ENCODE measurements at regions not wholly inside any gene's neighbourhood (a gene's known extent, or its start where the extent isn't known, plus 50 kb on each side); places are given as distances from the start of the nearest gene placed in this dataset.
A peak's percentile ranks its signal among the peaks of the same experiment; 100 is the strongest.

DNA sequence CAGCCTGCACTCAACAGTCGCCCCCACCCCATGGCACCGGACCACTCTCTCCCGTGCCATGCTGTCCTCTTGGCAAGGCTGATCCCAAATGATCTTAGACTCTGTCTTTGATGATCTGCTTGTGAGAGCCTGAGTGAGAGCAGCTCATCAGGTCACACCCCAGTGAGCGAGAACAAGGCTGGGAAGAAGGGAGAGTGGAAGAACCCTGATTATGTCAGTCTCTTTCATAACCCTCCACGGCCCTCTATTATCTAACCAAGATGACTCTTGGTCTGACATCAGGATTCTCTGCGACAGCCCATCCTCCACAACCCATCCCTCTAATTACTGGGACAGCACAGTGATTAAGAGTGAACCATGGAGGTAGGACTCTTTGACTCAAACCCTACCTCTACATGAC, 53.1 kb upstream of the C7orf33 start (continued):
- TF ChIP-seq, protein P1, sequence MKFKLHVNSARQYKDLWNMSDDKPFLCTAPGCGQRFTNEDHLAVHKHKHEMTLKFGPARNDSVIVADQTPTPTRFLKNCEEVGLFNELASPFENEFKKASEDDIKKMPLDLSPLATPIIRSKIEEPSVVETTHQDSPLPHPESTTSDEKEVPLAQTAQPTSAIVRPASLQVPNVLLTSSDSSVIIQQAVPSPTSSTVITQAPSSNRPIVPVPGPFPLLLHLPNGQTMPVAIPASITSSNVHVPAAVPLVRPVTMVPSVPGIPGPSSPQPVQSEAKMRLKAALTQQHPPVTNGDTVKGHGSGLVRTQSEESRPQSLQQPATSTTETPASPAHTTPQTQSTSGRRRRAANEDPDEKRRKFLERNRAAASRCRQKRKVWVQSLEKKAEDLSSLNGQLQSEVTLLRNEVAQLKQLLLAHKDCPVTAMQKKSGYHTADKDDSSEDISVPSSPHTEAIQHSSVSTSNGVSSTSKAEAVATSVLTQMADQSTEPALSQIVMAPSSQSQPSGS (IDR thresholded peaks at IDR 0.05; ENCODE audit: low read length), result peak; percentile 73
- peak; percentile 47; the same call in 1 of the 2 replicates for TF ChIP-seq EED (IDR thresholded peaks at IDR 0.05; ENCODE audit: low read depth)
- TF ChIP-seq RUNX3 (IDR thresholded peaks at IDR 0.05; ENCODE audit: low read length), result peak; percentile 68
- peak; percentile 72; the same call in 1 of the 2 replicates for TF ChIP-seq ZBED1 (IDR thresholded peaks at IDR 0.05; ENCODE audit: borderline replicate concordance)
- peak; percentile 75 for TF ChIP-seq JUNB (IDR thresholded peaks at IDR 0.05)

DNA sequence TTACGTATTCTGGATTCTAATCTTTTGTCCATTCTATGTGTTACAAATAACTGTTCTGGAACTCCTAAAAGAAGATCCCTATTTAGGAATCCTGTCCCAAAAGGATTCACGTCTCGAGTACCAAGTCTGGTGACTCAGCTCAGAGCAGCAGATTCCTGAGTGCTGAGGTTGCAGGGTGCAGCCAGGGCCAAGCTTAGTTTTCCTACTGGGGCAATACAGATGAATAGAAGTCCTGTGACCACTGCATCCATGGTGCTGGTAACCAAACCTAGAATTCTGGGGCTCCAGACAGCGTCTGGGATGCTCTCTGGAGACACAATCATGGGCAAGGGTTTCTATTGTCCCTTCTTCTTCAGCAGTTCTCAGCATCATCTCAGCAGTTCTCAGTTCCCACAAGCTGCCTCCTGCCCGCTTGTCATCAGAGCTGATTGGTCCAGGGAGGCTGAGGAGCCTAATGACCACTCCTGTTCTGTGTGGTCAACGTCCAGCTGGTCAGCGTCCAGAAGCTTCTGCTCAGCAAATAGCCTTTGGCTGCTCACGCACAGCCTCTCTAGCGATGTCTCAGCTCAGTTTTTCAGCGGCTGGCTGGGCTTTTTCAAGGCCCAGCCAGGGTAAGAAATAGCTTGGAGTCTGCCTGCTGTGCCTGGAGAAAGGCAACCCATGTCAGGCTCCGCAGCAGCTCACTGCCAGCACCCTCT, 50.4 kb upstream of the C7orf33 start:
- Histone ChIP-seq H3K4me3 (no peak overlapping the region), H3K79me2 (ENCODE audit: control insufficient read depth, insufficient read depth, low read length) (no peaks in the 10 kb centered on the region), H3K36me3 (ENCODE audit: control insufficient read depth in 2 of 2, insufficient read depth in 2 of 2, low read length in 1 of 2) (no peaks in the 10 kb centered on the region), H3K4me1 (ENCODE audit: control insufficient read depth, insufficient read depth, low read length) (peaks cover 3% of the 10 kb centered on the region; the same call in 1 of the 2 replicates), H2AFZ (ENCODE audit: control insufficient read depth, low read depth, low read length) (no peak overlapping the region), H3K9ac (ENCODE audit: control insufficient read depth, insufficient read depth, low read length) (no peak overlapping the region), H3K27ac (ENCODE audit: control insufficient read depth, insufficient read depth) (no peak overlapping the region), H3K9me3 (replicated peaks; ENCODE audit: control insufficient read depth, insufficient read depth, low read length) (no peaks in the 10 kb centered on the region), H3K27me3 (replicated peaks in 1 of 2; ENCODE audit: control insufficient read depth in 2 of 2, insufficient read depth in 2 of 2, low read length in 1 of 2) (no peaks in the 10 kb centered on the region), H4K20me1 (ENCODE audit: control insufficient read depth, insufficient read depth) (no peaks in the 10 kb centered on the region), H3K4me2 (ENCODE audit: control insufficient read depth, insufficient read depth) (no peak overlapping the region)
- ATAC-seq, result no peak
- SMC1A ChIA-PET (ENCODE audit: uncharacterized antibody, unreplicated experiment), result interaction anchor here (0.5 to 0.8 kb wide), 3 partner anchors 25 to 725 kb away, joined by 3 read pairs; no protein-coding TSS in a partner anchor
- no peak for TF ChIP-seq BCL11A (IDR thresholded peaks at IDR 0.05; ENCODE audit: low read depth, low read length)
- TF ChIP-seq SMAD5 (IDR thresholded peaks at IDR 0.05; ENCODE audit: low read depth), result no peak
- TF ChIP-seq ZZZ3 (IDR thresholded peaks at IDR 0.05; ENCODE audit: control insufficient read depth, insufficient read length, low read depth), result no peak
- no peak for TF ChIP-seq GABPA (IDR thresholded peaks at IDR 0.05; ENCODE audit: low read depth)
- TF ChIP-seq ZNF274 (IDR thresholded peaks at IDR 0.05; ENCODE audit: insufficient read depth, insufficient read length), result no peak
- TF ChIP-seq NBN (IDR thresholded peaks at IDR 0.05), result no peak
- TF ChIP-seq SUZ12 (IDR thresholded peaks at IDR 0.05; ENCODE audit: unreplicated experiment), result no peak
- TF ChIP-seq, protein P2, sequence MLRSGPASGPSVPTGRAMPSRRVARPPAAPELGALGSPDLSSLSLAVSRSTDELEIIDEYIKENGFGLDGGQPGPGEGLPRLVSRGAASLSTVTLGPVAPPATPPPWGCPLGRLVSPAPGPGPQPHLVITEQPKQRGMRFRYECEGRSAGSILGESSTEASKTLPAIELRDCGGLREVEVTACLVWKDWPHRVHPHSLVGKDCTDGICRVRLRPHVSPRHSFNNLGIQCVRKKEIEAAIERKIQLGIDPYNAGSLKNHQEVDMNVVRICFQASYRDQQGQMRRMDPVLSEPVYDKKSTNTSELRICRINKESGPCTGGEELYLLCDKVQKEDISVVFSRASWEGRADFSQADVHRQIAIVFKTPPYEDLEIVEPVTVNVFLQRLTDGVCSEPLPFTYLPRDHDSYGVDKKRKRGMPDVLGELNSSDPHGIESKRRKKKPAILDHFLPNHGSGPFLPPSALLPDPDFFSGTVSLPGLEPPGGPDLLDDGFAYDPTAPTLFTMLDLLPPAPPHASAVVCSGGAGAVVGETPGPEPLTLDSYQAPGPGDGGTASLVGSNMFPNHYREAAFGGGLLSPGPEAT (IDR thresholded peaks at IDR 0.05; ENCODE audit: low read depth), result no peak
- no peak for TF ChIP-seq IRF4 (IDR thresholded peaks at IDR 0.05; ENCODE audit: low read depth, low read length)
- TF ChIP-seq IKZF2 (IDR thresholded peaks at IDR 0.05), result no peak
- TF ChIP-seq CREB1 (IDR thresholded peaks at IDR 0.05; ENCODE audit: low read depth), result no peak
- FAIRE-seq, result no peak
- CTCF ChIA-PET, result interaction anchor here (0.9 kb wide), 1 partner anchor 34 kb away, joined by 3 read pairs; no protein-coding TSS in a partner anchor
- 53% methylated on average over 11 of the region's 11 CpGs for WGBS (ENCODE audit: insufficient coverage, insufficient replicate concordance, low lambda C conversion rate, missing lambda C conversion rate)
- in situ Hi-C loops (cut with MboI), result no loop called here
- POLR2A ChIA-PET, result no interaction called here
- no peak for DNase-seq (ENCODE audit: low read depth, low spot score)
- intact Hi-C loops (cut with micrococcal nuclease; ENCODE audit: unreplicated experiment), result no loop called here
- RAD21 ChIA-PET (ENCODE audit: unreplicated experiment), result no interaction called here
- BruUV-seq (replicated peaks), result no TSS peak

Measured in GM12878 (cell line).